ENCODE measurements at regions not wholly inside any gene's neighbourhood (a gene's known extent, or its start where the extent isn't known, plus 50 kb on each side); places are given as distances from the start of the nearest gene placed in this dataset.
A peak's percentile ranks its signal among the peaks of the same experiment; 100 is the strongest.

- Histone ChIP-seq H3K36me3 (ENCODE audit: low read length) (no peaks in the 10 kb centered on the region), H4K20me1 (ENCODE audit: low read depth, low read length) (no peaks in the 10 kb centered on the region), H3F3A (ENCODE audit: insufficient read depth) (peaks cover 25% of the 10 kb centered on the region), H3K9me2 (replicated peaks; ENCODE audit: insufficient read depth, low read length) (no peaks in the 10 kb centered on the region), H3K27ac (ENCODE audit: low read depth, low read length) (peak overlapping the region; percentile 95), H3K4me2 (ENCODE audit: low read depth, low read length, poor library complexity, severe bottlenecking) (peak overlapping the region; percentile 86), H3K9me3 (ENCODE audit: insufficient read depth, low read length) (no peaks in the 10 kb centered on the region), H3K79me2 (ENCODE audit: insufficient read depth, low read length) (no peaks in the 10 kb centered on the region), H3K4me3 (ENCODE audit: insufficient read depth, low read length, poor library complexity, severe bottlenecking) (no peak overlapping the region), H2AFZ (ENCODE audit: low read depth, low read length, severe bottlenecking) (peak overlapping the region; percentile 33), H3K9ac (ENCODE audit: low read length) (peak overlapping the region; percentile 45; the same call in 1 of the 2 replicates), H3K27me3 (ENCODE audit: low read length) (no peaks in the 10 kb centered on the region)
- TF ChIP-seq EZH2phosphoT487 (conservative IDR thresholded peaks at IDR 0.05; ENCODE audit: low read length), result no peak
- no peak for TF ChIP-seq CTCF (IDR thresholded peaks at IDR 0.05; ENCODE audit: insufficient read depth, low read length, poor library complexity, severe bottlenecking)
These were observed 314.1 kb downstream of the SNAPC1 start for GRCh38 chr14:62076368-62076767.

- H3K9me3 ChIP-seq (ENCODE audit: insufficient read depth, low read length), result no peaks in the 10 kb centered on the region
- H3K4me2 ChIP-seq (ENCODE audit: low read depth, low read length, poor library complexity, severe bottlenecking), result peak overlapping the region; percentile 86
- peak overlapping the region; percentile 95 for H3K27ac ChIP-seq (ENCODE audit: low read depth, low read length)
- H2AFZ ChIP-seq (ENCODE audit: low read depth, low read length, severe bottlenecking), result peak overlapping the region; percentile 33
- peak overlapping the region; percentile 28 for H3K4me3 ChIP-seq (ENCODE audit: insufficient read depth, low read length, poor library complexity, severe bottlenecking)
- H3K27me3 ChIP-seq (ENCODE audit: low read length), result no peaks in the 10 kb centered on the region
- no peaks in the 10 kb centered on the region for H3K9me2 ChIP-seq (replicated peaks; ENCODE audit: insufficient read depth, low read length)
- H3K36me3 ChIP-seq (ENCODE audit: low read length), result no peaks in the 10 kb centered on the region
- TF ChIP-seq CTCF (IDR thresholded peaks at IDR 0.05; ENCODE audit: insufficient read depth, low read length, poor library complexity, severe bottlenecking), result no peak
- no peak for TF ChIP-seq EZH2phosphoT487 (conservative IDR thresholded peaks at IDR 0.05; ENCODE audit: low read length)
- peak overlapping the region; percentile 45 for H3K9ac ChIP-seq (ENCODE audit: low read length)
- no peaks in the 10 kb centered on the region for H4K20me1 ChIP-seq (ENCODE audit: low read depth, low read length)
- H3F3A ChIP-seq (ENCODE audit: insufficient read depth), result peaks cover 25% of the 10 kb centered on the region
- H3K79me2 ChIP-seq (ENCODE audit: insufficient read depth, low read length), result no peaks in the 10 kb centered on the region
These were observed 314.8 kb downstream of the SNAPC1 start for GRCh38 chr14:62076825-62077605.

DNA sequence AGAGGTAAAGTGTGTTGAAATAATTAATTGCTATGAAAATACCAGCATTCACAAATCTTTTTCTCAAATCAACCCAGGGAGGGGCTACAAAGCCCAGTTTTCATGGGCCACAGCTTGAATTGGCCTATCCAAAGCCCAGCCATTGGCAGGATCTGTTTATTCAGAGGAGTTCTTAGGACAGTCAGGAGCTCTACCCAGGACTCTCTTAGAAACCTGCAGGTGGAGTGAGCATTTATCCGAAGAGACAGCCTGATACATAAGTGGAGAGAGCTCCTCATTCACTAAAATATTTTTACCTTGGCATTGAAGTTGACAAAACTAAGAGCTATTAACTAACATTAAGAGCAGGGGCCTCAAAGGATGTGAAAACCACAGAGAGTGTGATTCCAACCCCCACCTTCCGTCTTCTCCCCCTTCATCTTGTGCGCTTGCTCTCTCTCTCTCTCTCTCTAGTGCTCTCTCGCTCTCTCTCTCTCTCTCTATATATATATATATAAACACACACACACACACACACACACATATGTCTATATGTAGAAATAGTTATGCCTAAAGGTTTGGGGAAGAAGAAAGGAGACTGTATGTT lies 315.5 kb downstream of the SNAPC1 start:
- TF ChIP-seq EZH2phosphoT487 (conservative IDR thresholded peaks at IDR 0.05; ENCODE audit: low read length) (no peak), CTCF (IDR thresholded peaks at IDR 0.05; ENCODE audit: insufficient read depth, low read length, poor library complexity, severe bottlenecking) (no peak)
- H3K27ac ChIP-seq (ENCODE audit: low read depth, low read length), result peak overlapping the region; percentile 95

More for the DNA sequence above, 315.5 kb downstream of the SNAPC1 start:
- H3K36me3 ChIP-seq (ENCODE audit: low read length), result no peaks in the 10 kb centered on the region
- peak overlapping the region; percentile 28 for H3K4me3 ChIP-seq (ENCODE audit: insufficient read depth, low read length, poor library complexity, severe bottlenecking)
- H3K4me2 ChIP-seq (ENCODE audit: low read depth, low read length, poor library complexity, severe bottlenecking), result peak overlapping the region; percentile 86
- peaks cover 25% of the 10 kb centered on the region for H3F3A ChIP-seq (ENCODE audit: insufficient read depth)
- H3K79me2 ChIP-seq (ENCODE audit: insufficient read depth, low read length), result no peaks in the 10 kb centered on the region
- H4K20me1 ChIP-seq (ENCODE audit: low read depth, low read length), result no peaks in the 10 kb centered on the region
- no peaks in the 10 kb centered on the region for H3K27me3 ChIP-seq (ENCODE audit: low read length)
- no peaks in the 10 kb centered on the region for H3K9me2 ChIP-seq (replicated peaks; ENCODE audit: insufficient read depth, low read length)
- peak overlapping the region; percentile 45 for H3K9ac ChIP-seq (ENCODE audit: low read length)
- no peaks in the 10 kb centered on the region for H3K9me3 ChIP-seq (ENCODE audit: insufficient read depth, low read length)
- peak overlapping the region; percentile 40 for H2AFZ ChIP-seq (ENCODE audit: low read depth, low read length, severe bottlenecking)

All from SU-DHL-6 (cell line).